ENCODE measurements at regions not wholly inside any gene's neighbourhood (a gene's known extent, or its start where the extent isn't known, plus 50 kb on each side); places are given as distances from the start of the nearest gene placed in this dataset.
"Not testable (repeated sequence)": the region's sequence is repeated elsewhere in the genome, so short reads cannot be mapped to it uniquely, and the experiment has no call there.

DNA sequence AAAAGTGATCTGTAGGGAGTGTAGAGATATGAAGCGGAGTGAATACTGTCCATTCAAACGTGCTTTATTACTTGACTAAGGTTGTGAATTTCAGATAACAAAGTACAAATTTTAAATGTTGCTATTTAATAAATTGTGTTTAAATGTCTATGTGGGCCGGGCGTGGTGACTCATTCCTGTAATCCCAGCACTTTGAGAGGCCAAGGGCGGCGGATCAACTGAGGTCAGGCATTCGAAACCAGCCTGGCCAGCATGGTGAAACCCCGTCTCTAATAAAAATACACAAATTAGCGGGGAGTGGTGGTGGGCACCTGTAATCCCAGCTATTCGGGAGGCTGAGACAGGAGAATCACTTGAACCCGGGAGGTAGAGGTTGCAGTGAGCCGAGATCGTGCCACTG, 1544.1 kb downstream of the SLITRK5 start:
- TF ChIP-seq, protein P1, sequence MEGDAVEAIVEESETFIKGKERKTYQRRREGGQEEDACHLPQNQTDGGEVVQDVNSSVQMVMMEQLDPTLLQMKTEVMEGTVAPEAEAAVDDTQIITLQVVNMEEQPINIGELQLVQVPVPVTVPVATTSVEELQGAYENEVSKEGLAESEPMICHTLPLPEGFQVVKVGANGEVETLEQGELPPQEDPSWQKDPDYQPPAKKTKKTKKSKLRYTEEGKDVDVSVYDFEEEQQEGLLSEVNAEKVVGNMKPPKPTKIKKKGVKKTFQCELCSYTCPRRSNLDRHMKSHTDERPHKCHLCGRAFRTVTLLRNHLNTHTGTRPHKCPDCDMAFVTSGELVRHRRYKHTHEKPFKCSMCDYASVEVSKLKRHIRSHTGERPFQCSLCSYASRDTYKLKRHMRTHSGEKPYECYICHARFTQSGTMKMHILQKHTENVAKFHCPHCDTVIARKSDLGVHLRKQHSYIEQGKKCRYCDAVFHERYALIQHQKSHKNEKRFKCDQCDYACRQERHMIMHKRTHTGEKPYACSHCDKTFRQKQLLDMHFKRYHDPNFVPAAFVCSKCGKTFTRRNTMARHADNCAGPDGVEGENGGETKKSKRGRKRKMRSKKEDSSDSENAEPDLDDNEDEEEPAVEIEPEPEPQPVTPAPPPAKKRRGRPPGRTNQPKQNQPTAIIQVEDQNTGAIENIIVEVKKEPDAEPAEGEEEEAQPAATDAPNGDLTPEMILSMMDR (conservative IDR thresholded peaks at IDR 0.05; ENCODE audit: low read depth, low read length): not testable (repeated sequence)
- not testable (repeated sequence) for TF ChIP-seq EZH2 (IDR thresholded peaks at IDR 0.05; ENCODE audit: borderline replicate concordance, low read depth, low read length, poor library complexity, severe bottlenecking)

Measured in A673 (cell line).